GM10266 (cell line): ENCODE measurements at regions not wholly inside any gene's neighbourhood (a gene's known extent, or its start where the extent isn't known, plus 50 kb on each side); places are given as distances from the start of the nearest gene placed in this dataset.
A peak's percentile ranks its signal among the peaks of the same experiment; 100 is the strongest.

ENCODE experiments used
- DNase-seq: peaks from one replicate; pipeline ENCODE4 v3.0.0; 2012; ENCODE audit errors: extremely low spot score
- CTCF ChIP-seq: IDR thresholded peaks from 2 replicates; pipeline ENCODE4 v1.5.1; 2012; ENCODE audit warnings: mild to moderate bottlenecking, low read depth; ENCODE audit not compliant: control insufficient read depth, insufficient read depth; ENCODE audit errors: missing control alignments

GRCh38 chr13:95462801-95463200, 89.7 kb upstream of the CLDN10 start:
- TF ChIP-seq CTCF: no peak
- no peak for DNase-seq

GRCh38 chr13:95463531-95463930, 89.0 kb upstream of the CLDN10 start:
- no peak for TF ChIP-seq CTCF
- DNase-seq: no peak

GRCh38 chr13:95470574-95471366, 81.8 kb upstream of the CLDN10 start:
- no peak for DNase-seq
- TF ChIP-seq CTCF: no peak

- peak; percentile 43 for DNase-seq
- no peak for TF ChIP-seq CTCF
Observed at GRCh38 chr13:95471960-95472359, 80.6 kb upstream of the CLDN10 start.

- DNase-seq: no peak
- TF ChIP-seq CTCF: no peak
Observed at GRCh38 chr13:95474992-95475391, 77.5 kb upstream of the CLDN10 start.

GRCh38 chr13:95477187-95477586, 75.3 kb upstream of the CLDN10 start:
- TF ChIP-seq CTCF: no peak
- DNase-seq: no peak

- no peak for DNase-seq
- TF ChIP-seq CTCF: no peak
Observed at GRCh38 chr13:95479731-95480130, 72.8 kb upstream of the CLDN10 start.
